ELF-1 (cell line): ENCODE measurements at regions not wholly inside any gene's neighbourhood (a gene's known extent, or its start where the extent isn't known, plus 50 kb on each side); places are given as distances from the start of the nearest gene placed in this dataset.

ENCODE experiments used
- DNase-seq: peaks from one replicate; pipeline ENCODE4 v3.0.0-alpha.2; 2016; ENCODE audit warnings: low read depth, low spot score

- no peak for DNase-seq
Observed at GRCh38 chr4:112847781-112848180, 201.7 kb upstream of the ANK2 start.

- no peak for DNase-seq
Observed at GRCh38 chr4:112848911-112849310, 200.5 kb upstream of the ANK2 start.

- no peak for DNase-seq
Observed at GRCh38 chr4:112852601-112853000, 196.9 kb upstream of the ANK2 start.

GRCh38 chr4:112853662-112854256 lies 195.7 kb upstream of the ANK2 start:
- DNase-seq: no peak

- no peak for DNase-seq
Observed at GRCh38 chr4:112854420-112854819, 195.0 kb upstream of the ANK2 start.

- DNase-seq: no peak
Observed at GRCh38 chr4:112855058-112855457, 194.4 kb upstream of the ANK2 start.

GRCh38 chr4:112857461-112857860 lies 192.0 kb upstream of the ANK2 start:
- no peak for DNase-seq

GRCh38 chr4:112858751-112859150 lies 190.7 kb upstream of the ANK2 start:
- DNase-seq: no peak

GRCh38 chr4:112859456-112860184 lies 189.8 kb upstream of the ANK2 start:
- peak; percentile 38 for DNase-seq

- DNase-seq: peak; percentile 38
Observed at GRCh38 chr4:112860830-112861690, 188.4 kb upstream of the ANK2 start.

GRCh38 chr4:112861691-112862674 lies 187.5 kb upstream of the ANK2 start:
- no peak for DNase-seq

GRCh38 chr4:112865443-112865842 lies 184.0 kb upstream of the ANK2 start:
- DNase-seq: no peak

- no peak for DNase-seq
Observed at GRCh38 chr4:112876316-112876715, 173.1 kb upstream of the ANK2 start.

GRCh38 chr4:112881842-112882241 lies 167.6 kb upstream of the ANK2 start:
- peak; percentile 43 for DNase-seq

GRCh38 chr4:112882286-112882685 lies 167.2 kb upstream of the ANK2 start:
- no peak for DNase-seq

GRCh38 chr4:112884406-112884805 lies 165.0 kb upstream of the ANK2 start:
- DNase-seq: no peak

- peak; percentile 52 for DNase-seq
Observed at GRCh38 chr4:112885897-112886296, 163.6 kb upstream of the ANK2 start.

GRCh38 chr4:112888622-112889021 lies 160.8 kb upstream of the ANK2 start:
- no peak for DNase-seq

- no peak for DNase-seq
Observed at GRCh38 chr4:112889199-112889598, 160.3 kb upstream of the ANK2 start.

- no peak for DNase-seq
Observed at GRCh38 chr4:112889619-112890527, 159.6 kb upstream of the ANK2 start.
